HepG2 (cell line): ENCODE measurements at regions not wholly inside any gene's neighbourhood (a gene's known extent, or its start where the extent isn't known, plus 50 kb on each side); places are given as distances from the start of the nearest gene placed in this dataset.

ENCODE experiments used
- ELF1 ChIP-seq: sonication (generic); formaldehyde crosslinking; IDR thresholded peaks from 2 replicates; pipeline ENCODE4 v1.4.0; 2020; ENCODE audit warnings: missing genetic modification reagents
- ELF3 ChIP-seq: IDR thresholded peaks from 2 replicates; pipeline ENCODE4 v1.6.1; 2016; ENCODE audit warnings: missing genetic modification reagents, missing compliant biosample characterization
- GATAD2A ChIP-seq: IDR thresholded peaks from 2 replicates; pipeline ENCODE4 v1.6.1; 2016
- HNF4A ChIP-seq: sonication (generic); formaldehyde crosslinking; IDR thresholded peaks from 2 replicates; pipeline ENCODE4 v1.4.0; 2020; ENCODE audit warnings: missing genetic modification reagents
- KLF6 ChIP-seq: IDR thresholded peaks from 2 replicates; pipeline ENCODE4 v1.8.0; 2016; ENCODE audit warnings: missing biosample characterization, missing genetic modification reagents
- LCORL ChIP-seq, 2 experiments: fragments of 450-650 bp in 1 of 2; sonication (generic) in 1 of 2; formaldehyde crosslinking in 1 of 2; IDR thresholded peaks; 2 replicates each; pipeline versions ENCODE4 v1.5.0 to v1.6.1; 2017 to 2020; ENCODE audit warnings: antibody characterized with exemption in 1 of 2, missing genetic modification reagents in 1 of 2
- NFE2 ChIP-seq: sonication (generic); formaldehyde crosslinking; IDR thresholded peaks from 2 replicates; pipeline ENCODE4 v1.4.0; 2020; ENCODE audit warnings: missing genetic modification reagents
- RARA ChIP-seq: IDR thresholded peaks from 2 replicates; pipeline ENCODE4 v1.6.1; 2016; ENCODE audit warnings: missing genetic modification reagents, missing compliant biosample characterization
- SOX5 ChIP-seq: IDR thresholded peaks from 2 replicates; pipeline ENCODE4 v1.6.1; 2016; ENCODE audit warnings: borderline replicate concordance
- SOX6 ChIP-seq, 2 experiments: fragments of 450-650 bp in 1 of 2; sonication (generic) in 1 of 2; formaldehyde crosslinking in 1 of 2; IDR thresholded peaks; 2 replicates each; pipeline versions ENCODE4 v1.4.0 to v1.6.1; 2017 to 2020; ENCODE audit warnings: antibody characterized with exemption in 1 of 2, mild to moderate bottlenecking in 1 of 2, missing genetic modification reagents in 1 of 2
- ZFX ChIP-seq: sonication (generic); formaldehyde crosslinking; IDR thresholded peaks from 2 replicates; pipeline ENCODE4 v1.4.0; 2020; ENCODE audit warnings: mild to moderate bottlenecking, low read depth, missing genetic modification reagents, moderate library complexity
- ZMYM3 ChIP-seq: sonication (generic); formaldehyde crosslinking; IDR thresholded peaks from 2 replicates; pipeline ENCODE4 v1.5.1; 2020; ENCODE audit warnings: mild to moderate bottlenecking, missing genetic modification reagents
- ZNF563 ChIP-seq: sonication (generic); formaldehyde crosslinking; IDR thresholded peaks from 2 replicates; pipeline ENCODE4 v1.8.0; 2022; ENCODE audit warnings: mild to moderate bottlenecking, moderate library complexity, missing genetic modification reagents
- ZNF674 ChIP-seq: sonication (generic); formaldehyde crosslinking; IDR thresholded peaks from 2 replicates; pipeline ENCODE4 v1.5.0; 2020; ENCODE audit warnings: low read depth, mild to moderate bottlenecking, missing genetic modification reagents
- ZNF7 ChIP-seq: IDR thresholded peaks from 2 replicates; pipeline ENCODE4 v1.6.1; 2016; ENCODE audit warnings: missing biosample characterization, missing genetic modification reagents
- TF ChIP-seq, protein P1 (sequence below): sonication (generic); formaldehyde crosslinking; IDR thresholded peaks from 2 replicates; pipeline ENCODE4 v1.5.1; 2020; ENCODE audit warnings: mild to moderate bottlenecking, missing genetic modification reagents, moderate library complexity
- TF ChIP-seq, protein P2 (sequence below): sonication (generic); formaldehyde crosslinking; IDR thresholded peaks from 2 replicates; pipeline ENCODE4 v1.4.0; 2020; ENCODE audit warnings: missing genetic modification reagents
- TF ChIP-seq, protein P3 (sequence below): sonication (generic); formaldehyde crosslinking; IDR thresholded peaks from 2 replicates; pipeline ENCODE4 v1.4.0; 2020; ENCODE audit warnings: missing genetic modification reagents, mild to moderate bottlenecking, borderline replicate concordance
- TF ChIP-seq, protein P4 (sequence below): sonication (generic); formaldehyde crosslinking; IDR thresholded peaks from 2 replicates; pipeline ENCODE4 v1.4.0; 2020; ENCODE audit warnings: mild to moderate bottlenecking, missing genetic modification reagents

DNA sequence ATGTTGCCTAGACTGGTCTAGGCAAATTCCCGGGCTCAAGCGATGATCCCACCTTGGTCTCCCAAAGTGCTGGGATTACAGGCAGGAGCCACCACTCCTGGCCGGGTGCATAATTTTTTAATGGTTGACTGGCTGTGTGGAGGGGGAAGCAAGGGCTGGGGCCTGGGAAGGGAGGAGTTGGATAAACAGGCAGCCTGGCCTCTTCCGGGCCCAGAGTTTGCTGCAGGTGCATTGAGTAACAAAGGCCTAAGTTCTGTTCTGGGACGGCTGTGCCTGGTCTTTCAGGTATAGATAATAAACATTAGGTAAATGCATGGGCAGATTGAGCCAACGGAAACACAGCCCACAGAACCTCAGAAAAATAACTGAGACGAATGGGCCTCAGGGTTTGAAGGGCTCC lies 191.3 kb upstream of the TBX3 start (continued):
- TF ChIP-seq, protein P1, sequence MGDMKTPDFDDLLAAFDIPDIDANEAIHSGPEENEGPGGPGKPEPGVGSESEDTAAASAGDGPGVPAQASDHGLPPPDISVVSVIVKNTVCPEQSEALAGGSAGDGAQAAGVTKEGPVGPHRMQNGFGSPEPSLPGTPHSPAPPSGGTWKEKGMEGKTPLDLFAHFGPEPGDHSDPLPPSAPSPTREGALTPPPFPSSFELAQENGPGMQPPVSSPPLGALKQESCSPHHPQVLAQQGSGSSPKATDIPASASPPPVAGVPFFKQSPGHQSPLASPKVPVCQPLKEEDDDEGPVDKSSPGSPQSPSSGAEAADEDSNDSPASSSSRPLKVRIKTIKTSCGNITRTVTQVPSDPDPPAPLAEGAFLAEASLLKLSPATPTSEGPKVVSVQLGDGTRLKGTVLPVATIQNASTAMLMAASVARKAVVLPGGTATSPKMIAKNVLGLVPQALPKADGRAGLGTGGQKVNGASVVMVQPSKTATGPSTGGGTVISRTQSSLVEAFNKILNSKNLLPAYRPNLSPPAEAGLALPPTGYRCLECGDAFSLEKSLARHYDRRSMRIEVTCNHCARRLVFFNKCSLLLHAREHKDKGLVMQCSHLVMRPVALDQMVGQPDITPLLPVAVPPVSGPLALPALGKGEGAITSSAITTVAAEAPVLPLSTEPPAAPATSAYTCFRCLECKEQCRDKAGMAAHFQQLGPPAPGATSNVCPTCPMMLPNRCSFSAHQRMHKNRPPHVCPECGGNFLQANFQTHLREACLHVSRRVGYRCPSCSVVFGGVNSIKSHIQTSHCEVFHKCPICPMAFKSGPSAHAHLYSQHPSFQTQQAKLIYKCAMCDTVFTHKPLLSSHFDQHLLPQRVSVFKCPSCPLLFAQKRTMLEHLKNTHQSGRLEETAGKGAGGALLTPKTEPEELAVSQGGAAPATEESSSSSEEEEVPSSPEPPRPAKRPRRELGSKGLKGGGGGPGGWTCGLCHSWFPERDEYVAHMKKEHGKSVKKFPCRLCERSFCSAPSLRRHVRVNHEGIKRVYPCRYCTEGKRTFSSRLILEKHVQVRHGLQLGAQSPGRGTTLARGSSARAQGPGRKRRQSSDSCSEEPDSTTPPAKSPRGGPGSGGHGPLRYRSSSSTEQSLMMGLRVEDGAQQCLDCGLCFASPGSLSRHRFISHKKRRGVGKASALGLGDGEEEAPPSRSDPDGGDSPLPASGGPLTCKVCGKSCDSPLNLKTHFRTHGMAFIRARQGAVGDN: peak; percentile 30; the same call in 1 of the 2 replicates
- TF ChIP-seq SOX5 (0 out of 2 replicates have a peak, but pooled peaks have one; percentile 30), ZNF563 (no peak), HNF4A (CRISPR knock-in tag) (0 out of 2 replicates have a peak, but pooled peaks have one; percentile 5), ZFX (peak; percentile 66), KLF6 (CRISPR knock-in tag) (no peak), ZNF674 (CRISPR knock-in tag) (no peak), GATAD2A (CRISPR knock-in tag) (0 out of 2 replicates have a peak, but pooled peaks have one; percentile 18), ZNF7 (CRISPR knock-in tag) (no peak), LCORL (IDR thresholded peaks at IDR 0.05) (no peak), LCORL (CRISPR knock-in tag; IDR thresholded peaks at IDR 0.05) (peak; percentile 73), ZMYM3 (CRISPR knock-in tag) (0 out of 2 replicates have a peak, but pooled peaks have one; percentile 16), ELF3 (CRISPR knock-in tag) (peak; percentile 34; the same call in 1 of the 2 replicates), ELF1 (CRISPR knock-in tag) (peak; percentile 75), RARA (CRISPR knock-in tag) (peak; percentile 22; the same call in 1 of the 2 replicates), SOX6 (IDR thresholded peaks at IDR 0.05) (no peak), SOX6 (CRISPR knock-in tag; IDR thresholded peaks at IDR 0.05) (peak; percentile 40; the same call in 1 of the 2 replicates), NFE2 (CRISPR knock-in tag) (no peak)
- TF ChIP-seq, protein P2, sequence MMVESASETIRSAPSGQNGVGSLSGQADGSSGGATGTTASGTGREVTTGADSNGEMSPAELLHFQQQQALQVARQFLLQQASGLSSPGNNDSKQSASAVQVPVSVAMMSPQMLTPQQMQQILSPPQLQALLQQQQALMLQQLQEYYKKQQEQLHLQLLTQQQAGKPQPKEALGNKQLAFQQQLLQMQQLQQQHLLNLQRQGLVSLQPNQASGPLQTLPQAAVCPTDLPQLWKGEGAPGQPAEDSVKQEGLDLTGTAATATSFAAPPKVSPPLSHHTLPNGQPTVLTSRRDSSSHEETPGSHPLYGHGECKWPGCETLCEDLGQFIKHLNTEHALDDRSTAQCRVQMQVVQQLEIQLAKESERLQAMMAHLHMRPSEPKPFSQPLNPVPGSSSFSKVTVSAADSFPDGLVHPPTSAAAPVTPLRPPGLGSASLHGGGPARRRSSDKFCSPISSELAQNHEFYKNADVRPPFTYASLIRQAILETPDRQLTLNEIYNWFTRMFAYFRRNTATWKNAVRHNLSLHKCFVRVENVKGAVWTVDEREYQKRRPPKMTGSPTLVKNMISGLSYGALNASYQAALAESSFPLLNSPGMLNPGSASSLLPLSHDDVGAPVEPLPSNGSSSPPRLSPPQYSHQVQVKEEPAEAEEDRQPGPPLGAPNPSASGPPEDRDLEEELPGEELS (CRISPR knock-in tag): peak; percentile 24; the same call in 1 of the 2 replicates
- TF ChIP-seq, protein P3, sequence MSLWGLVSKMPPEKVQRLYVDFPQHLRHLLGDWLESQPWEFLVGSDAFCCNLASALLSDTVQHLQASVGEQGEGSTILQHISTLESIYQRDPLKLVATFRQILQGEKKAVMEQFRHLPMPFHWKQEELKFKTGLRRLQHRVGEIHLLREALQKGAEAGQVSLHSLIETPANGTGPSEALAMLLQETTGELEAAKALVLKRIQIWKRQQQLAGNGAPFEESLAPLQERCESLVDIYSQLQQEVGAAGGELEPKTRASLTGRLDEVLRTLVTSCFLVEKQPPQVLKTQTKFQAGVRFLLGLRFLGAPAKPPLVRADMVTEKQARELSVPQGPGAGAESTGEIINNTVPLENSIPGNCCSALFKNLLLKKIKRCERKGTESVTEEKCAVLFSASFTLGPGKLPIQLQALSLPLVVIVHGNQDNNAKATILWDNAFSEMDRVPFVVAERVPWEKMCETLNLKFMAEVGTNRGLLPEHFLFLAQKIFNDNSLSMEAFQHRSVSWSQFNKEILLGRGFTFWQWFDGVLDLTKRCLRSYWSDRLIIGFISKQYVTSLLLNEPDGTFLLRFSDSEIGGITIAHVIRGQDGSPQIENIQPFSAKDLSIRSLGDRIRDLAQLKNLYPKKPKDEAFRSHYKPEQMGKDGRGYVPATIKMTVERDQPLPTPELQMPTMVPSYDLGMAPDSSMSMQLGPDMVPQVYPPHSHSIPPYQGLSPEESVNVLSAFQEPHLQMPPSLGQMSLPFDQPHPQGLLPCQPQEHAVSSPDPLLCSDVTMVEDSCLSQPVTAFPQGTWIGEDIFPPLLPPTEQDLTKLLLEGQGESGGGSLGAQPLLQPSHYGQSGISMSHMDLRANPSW: no peak
- TF ChIP-seq, protein P4, sequence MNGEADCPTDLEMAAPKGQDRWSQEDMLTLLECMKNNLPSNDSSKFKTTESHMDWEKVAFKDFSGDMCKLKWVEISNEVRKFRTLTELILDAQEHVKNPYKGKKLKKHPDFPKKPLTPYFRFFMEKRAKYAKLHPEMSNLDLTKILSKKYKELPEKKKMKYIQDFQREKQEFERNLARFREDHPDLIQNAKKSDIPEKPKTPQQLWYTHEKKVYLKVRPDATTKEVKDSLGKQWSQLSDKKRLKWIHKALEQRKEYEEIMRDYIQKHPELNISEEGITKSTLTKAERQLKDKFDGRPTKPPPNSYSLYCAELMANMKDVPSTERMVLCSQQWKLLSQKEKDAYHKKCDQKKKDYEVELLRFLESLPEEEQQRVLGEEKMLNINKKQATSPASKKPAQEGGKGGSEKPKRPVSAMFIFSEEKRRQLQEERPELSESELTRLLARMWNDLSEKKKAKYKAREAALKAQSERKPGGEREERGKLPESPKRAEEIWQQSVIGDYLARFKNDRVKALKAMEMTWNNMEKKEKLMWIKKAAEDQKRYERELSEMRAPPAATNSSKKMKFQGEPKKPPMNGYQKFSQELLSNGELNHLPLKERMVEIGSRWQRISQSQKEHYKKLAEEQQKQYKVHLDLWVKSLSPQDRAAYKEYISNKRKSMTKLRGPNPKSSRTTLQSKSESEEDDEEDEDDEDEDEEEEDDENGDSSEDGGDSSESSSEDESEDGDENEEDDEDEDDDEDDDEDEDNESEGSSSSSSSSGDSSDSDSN (CRISPR knock-in tag): 0 out of 2 replicates have a peak, but pooled peaks have one; percentile 31
